ENCODE measurements at regions not wholly inside any gene's neighbourhood (a gene's known extent, or its start where the extent isn't known, plus 50 kb on each side); places are given as distances from the start of the nearest gene placed in this dataset.

DNA sequence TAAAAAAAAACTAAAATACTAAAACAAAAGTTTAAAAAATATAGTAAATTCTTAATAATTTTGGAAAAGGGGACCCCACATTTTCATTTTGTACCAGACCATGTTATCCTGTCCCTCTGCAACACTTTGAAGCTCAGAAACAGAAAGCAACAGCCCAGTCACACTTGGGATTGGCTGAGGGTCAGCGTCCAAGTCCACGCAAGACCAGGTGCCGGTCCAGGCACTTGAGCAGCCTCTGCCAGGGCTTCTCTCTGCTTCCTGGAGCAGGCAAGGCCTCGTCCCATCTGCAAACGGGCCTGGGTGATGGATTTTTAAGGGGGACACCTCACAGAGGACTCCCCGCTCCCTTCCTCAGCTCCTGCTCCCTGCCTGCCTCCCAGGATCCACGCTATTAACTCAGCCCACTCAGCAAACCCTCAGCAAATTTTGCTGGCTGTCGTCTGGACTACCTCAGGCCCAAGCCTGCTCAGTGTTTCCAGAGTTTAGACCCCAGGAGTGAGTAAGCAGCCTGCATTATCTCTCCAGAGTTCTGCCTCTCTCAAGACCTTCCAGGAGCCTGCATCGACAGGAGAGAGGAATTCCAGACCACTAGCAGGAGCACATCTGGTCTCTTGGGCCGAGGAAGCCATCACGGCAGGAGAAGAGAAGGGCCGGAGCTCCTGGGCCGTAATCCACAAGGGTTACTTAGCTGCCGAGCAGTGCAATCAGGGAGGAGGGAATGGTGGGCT is 67.4 kb upstream of the CALM2 start:
- TF ChIP-seq CTCF (IDR thresholded peaks at IDR 0.05) (no peak), POLR2A (IDR thresholded peaks at IDR 0.05) (no peak)

Data from right lobe of liver (tissue), 4 donors.